Esophagus squamous epithelium (tissue), 5 donors: ENCODE measurements at regions not wholly inside any gene's neighbourhood (a gene's known extent, or its start where the extent isn't known, plus 50 kb on each side); places are given as distances from the start of the nearest gene placed in this dataset.

ENCODE experiments used
- DNase-seq: peaks from one replicate; lab custom pipeline; 2025; lab: John Stamatoyannopoulos, UW
- H3K27ac ChIP-seq, 4 donors: fragments of 200-600 bp; sonication (generic); one replicate each; pipeline ENCODE4 v1.5.1; 2016 to 2019; ENCODE audit warnings: mild to moderate bottlenecking in 1 of 4
- H3K27me3 ChIP-seq, 4 donors: fragments of 200-600 bp; sonication (generic); 1 replicate in 3 of 4; 2 replicates in 1 of 4; pipeline versions ENCODE4 v1.5.1 to v1.6.0; 2017 to 2021; ENCODE audit warnings: antibody characterized with exemption in 1 of 4
- H3K36me3 ChIP-seq, 3 donors: fragments of 200-600 bp; sonication (generic); one replicate each; pipeline ENCODE4 v1.5.1; 2016 to 2019
- H3K4me1 ChIP-seq, 3 donors: fragments of 200-600 bp; sonication (generic); one replicate each; pipeline ENCODE4 v1.5.1; 2017 to 2019
- H3K4me3 ChIP-seq, 4 donors: fragments of 200-600 bp; sonication (generic); 1 replicate in 3 of 4; 2 replicates in 1 of 4; pipeline ENCODE4 v1.5.1; 2016 to 2019; ENCODE audit warnings: mild to moderate bottlenecking in 2 of 4, moderate library complexity in 1 of 4
- H3K9me3 ChIP-seq, 3 donors: fragments of 200-600 bp; sonication (generic); one replicate each; pipeline ENCODE4 v1.5.1; 2016 to 2019
- CTCF ChIP-seq, 6 experiments: fragments of 450-650 bp in 4 of 6; fragments of 200-600 bp in 2 of 6; sonication (generic) in 2 of 6; IDR thresholded peaks; one replicate each; pipeline ENCODE4 v1.5.1; 2016 to 2019; ENCODE audit warnings: antibody characterized with exemption in 6 of 6, mild to moderate bottlenecking in 4 of 6, moderate library complexity in 4 of 6
- POLR2A ChIP-seq, 4 donors: fragments of 450-650 bp; IDR thresholded peaks; one replicate each; pipeline ENCODE4 v1.6.1; 2017; ENCODE audit warnings: antibody characterized with exemption in 4 of 4, mild to moderate bottlenecking in 4 of 4, moderate library complexity in 3 of 4
- WGBS, 2 donors: methylation state at CpG; one replicate each; pipeline ENCODE4 v1.1.5; 2018; 5-methylcytosine and 5-hydroxymethylcytosine counted together
- intact Hi-C: fragments of 100-400 bp; cut with DNase I; formaldehyde crosslinking; loops from one replicate; pipeline ENCODE4 v1.15.0; 2022
- donor health status: DM: yes; HTN: yes; CAD: no.

GRCh38 chr12:92513231-92513730 is 189.5 kb upstream of the PLEKHG7 start:
- Histone ChIP-seq H3K4me1 (peaks cover 0 to 7% (median 4%) of the 10 kb centered on the region in 3 donors), H3K36me3 (no peaks in the 10 kb centered on the region), H3K9me3 (no peaks in the 10 kb centered on the region), H3K27ac (peak overlapping the region in 1 of 4 donors; percentile 38), H3K4me3 (no peak overlapping the region), H3K27me3 (no peaks in the 10 kb centered on the region)
- WGBS, 2 donors = 60 to 69% methylated on average over 2 of the region's 2 CpGs
- no peak for TF ChIP-seq POLR2A (IDR thresholded peaks at IDR 0.05)
- DNase-seq = no peak
- intact Hi-C loops = no loop called here

GRCh38 chr12:92511786-92512185 is 191.0 kb upstream of the PLEKHG7 start:
- Histone ChIP-seq H3K4me3 (no peak overlapping the region), H3K4me1 (peaks cover 3 to 16% (median 7%) of the 10 kb centered on the region in 3 donors), H3K27me3 (no peaks in the 10 kb centered on the region), H3K27ac (peak overlapping the region in 1 of 4 donors; percentile 31), H3K9me3 (no peaks in the 10 kb centered on the region), H3K36me3 (no peaks in the 10 kb centered on the region)
- intact Hi-C loops = no loop called here
- WGBS, 2 donors = 70 to 75% methylated on average over 5 of the region's 5 CpGs
- TF ChIP-seq CTCF (IDR thresholded peaks at IDR 0.05) (no peak), POLR2A (IDR thresholded peaks at IDR 0.05) (no peak)
- no peak for DNase-seq

GRCh38 chr12:92509156-92509738 is 193.5 kb upstream of the PLEKHG7 start:
- peaks cover 18 to 41% (median 27%) of the 10 kb centered on the region in 3 donors for H3K4me1 ChIP-seq
- intact Hi-C loops = no loop called here

GRCh38 chr12:92506891-92507290 is 195.9 kb upstream of the PLEKHG7 start:
- 36 to 43% methylated on average over 3 of the region's 3 CpGs for WGBS, 2 donors
- H3K27me3 ChIP-seq = no peaks in the 10 kb centered on the region
- H3K4me1 ChIP-seq = peaks cover 18 to 54% (median 41%) of the 10 kb centered on the region in 3 donors
- no peak overlapping the region for H3K4me3 ChIP-seq
- no peaks in the 10 kb centered on the region for H3K9me3 ChIP-seq
- H3K27ac ChIP-seq = peak overlapping the region; percentile 17 to 84 (median 60)
- TF ChIP-seq CTCF (IDR thresholded peaks at IDR 0.05) (no peak), POLR2A (IDR thresholded peaks at IDR 0.05) (no peak)
- intact Hi-C loops = no loop called here
- no peak for DNase-seq
- no peaks in the 10 kb centered on the region for H3K36me3 ChIP-seq

More at GRCh38 chr12:92509156-92509738, 193.5 kb upstream of the PLEKHG7 start:
- Histone ChIP-seq H3K36me3 (no peaks in the 10 kb centered on the region), H3K27me3 (no peaks in the 10 kb centered on the region), H3K4me3 (no peak overlapping the region), H3K9me3 (no peaks in the 10 kb centered on the region), H3K27ac (no peak overlapping the region)
- WGBS, 2 donors = 42 to 44% methylated on average over 2 of the region's 2 CpGs
- DNase-seq = no peak
- TF ChIP-seq CTCF (IDR thresholded peaks at IDR 0.05) (no peak), POLR2A (IDR thresholded peaks at IDR 0.05) (no peak)

GRCh38 chr12:92506460-92506859 is 196.3 kb upstream of the PLEKHG7 start:
- WGBS, 2 donors = 18 to 33% methylated on average over 2 of the region's 2 CpGs
- Histone ChIP-seq H3K9me3 (no peaks in the 10 kb centered on the region), H3K36me3 (no peaks in the 10 kb centered on the region), H3K27ac (peak overlapping the region; percentile 50 to 84 (median 78)), H3K4me1 (peaks cover 18 to 50% (median 39%) of the 10 kb centered on the region in 3 donors), H3K27me3 (no peaks in the 10 kb centered on the region), H3K4me3 (no peak overlapping the region)
- intact Hi-C loops = no loop called here
- DNase-seq = no peak
- TF ChIP-seq POLR2A (IDR thresholded peaks at IDR 0.05) (no peak), CTCF (IDR thresholded peaks at IDR 0.05) (no peak)
